GM23338 (cell line): ENCODE measurements at regions not wholly inside any gene's neighbourhood (a gene's known extent, or its start where the extent isn't known, plus 50 kb on each side); places are given as distances from the start of the nearest gene placed in this dataset.

Experiments used
- ATAC-seq: fragments of 200-7000 bp; cut with Tn5 transposase; 3 replicates; pipeline ENCODE4 v1.9.1; 2020
- DNase-seq: peaks from one replicate; pipeline ENCODE4 v3.0.0-alpha.2; 2015; ENCODE audit warnings: low spot score
- H2AFZ ChIP-seq: fragments of 200-600 bp; sonication (generic); 2 replicates; pipeline ENCODE4 v1.8.0; 2016; ENCODE audit warnings: antibody characterized with exemption, mild to moderate bottlenecking, moderate library complexity
- H3F3A ChIP-seq: fragments of 200-600 bp; sonication (generic); replicated peaks from 2 replicates; pipeline ENCODE4 v1.8.0; 2017; ENCODE audit warnings: antibody characterized with exemption, mixed run types, low read depth
- H3K27ac ChIP-seq: fragments of 200-600 bp; sonication (generic); 2 replicates; pipeline ENCODE4 v1.6.1; 2016; ENCODE audit warnings: low read depth
- H3K27me3 ChIP-seq: fragments of 200-600 bp; sonication (generic); 2 replicates; pipeline ENCODE4 v1.8.0; 2016; ENCODE audit warnings: mild to moderate bottlenecking, mixed run types, moderate library complexity; ENCODE audit not compliant: insufficient read depth
- H3K36me3 ChIP-seq: fragments of 200-600 bp; sonication (generic); 2 replicates; pipeline ENCODE4 v1.8.0; 2016; ENCODE audit warnings: mild to moderate bottlenecking; ENCODE audit not compliant: insufficient read depth
- H3K4me1 ChIP-seq: fragments of 200-600 bp; sonication (generic); 2 replicates; pipeline ENCODE4 v1.8.0; 2016; ENCODE audit warnings: mild to moderate bottlenecking, moderate library complexity; ENCODE audit not compliant: insufficient read depth
- H3K4me2 ChIP-seq: fragments of 200-600 bp; sonication (generic); 2 replicates; pipeline ENCODE4 v1.7.1; 2017; ENCODE audit warnings: mixed run types
- H3K4me3 ChIP-seq: fragments of 200-600 bp; sonication (generic); 2 replicates; pipeline ENCODE4 v1.6.1; 2016; ENCODE audit warnings: mixed run types
- H3K79me2 ChIP-seq: fragments of 200-600 bp; sonication (generic); replicated peaks from 2 replicates; pipeline ENCODE4 v1.8.0; 2017; ENCODE audit warnings: mild to moderate bottlenecking; ENCODE audit not compliant: insufficient read depth
- H3K9me2 ChIP-seq: fragments of 200-600 bp; sonication (generic); 2 replicates; pipeline ENCODE4 v1.8.0; 2017; ENCODE audit not compliant: insufficient read depth
- H4K20me1 ChIP-seq: fragments of 200-600 bp; sonication (generic); replicated peaks from 2 replicates; pipeline ENCODE4 v1.8.0; 2017; ENCODE audit warnings: mild to moderate bottlenecking; ENCODE audit not compliant: insufficient read depth
- H3K27ac Mint-ChIP-seq: 2 replicates; pipeline ENCODE4 v1.8.0; 2020; ENCODE audit warnings: inconsistent platforms, mild to moderate bottlenecking, moderate library complexity, mixed read lengths
- H3K27me3 Mint-ChIP-seq: 3 replicates; pipeline ENCODE4 v1.8.0; 2022; ENCODE audit warnings: low read depth, mild to moderate bottlenecking, moderate library complexity, mixed read lengths, inconsistent platforms; ENCODE audit not compliant: insufficient read depth, poor library complexity
- H3K36me3 Mint-ChIP-seq: 3 replicates; pipeline ENCODE4 v1.8.0; 2021; ENCODE audit warnings: low read depth, mild to moderate bottlenecking, inconsistent platforms, moderate library complexity, mixed read lengths
- H3K4me1 Mint-ChIP-seq: 3 replicates; pipeline ENCODE4 v1.8.0; 2020; ENCODE audit warnings: mild to moderate bottlenecking, inconsistent platforms, mixed read lengths
- H3K4me3 Mint-ChIP-seq: 3 replicates; pipeline ENCODE4 v1.8.0; 2021; ENCODE audit warnings: moderate library complexity, mild to moderate bottlenecking, inconsistent platforms, mixed read lengths
- H3K9me3 Mint-ChIP-seq: 3 replicates; pipeline ENCODE4 v1.8.0; 2020; ENCODE audit warnings: moderate library complexity, mild to moderate bottlenecking, inconsistent platforms, mixed read lengths
- CREB1 ChIP-seq: fragments of 250-450 bp; sonication (Bioruptor Pico); IDR thresholded peaks from 2 replicates; pipeline ENCODE4 v1.5.0; 2020; ENCODE audit warnings: low read depth, mild to moderate bottlenecking, moderate library complexity
- JUNB ChIP-seq: IDR thresholded peaks from one replicate; pipeline ENCODE4 v1.6.1; 2016; ENCODE audit warnings: antibody characterized with exemption; ENCODE audit not compliant: unreplicated experiment
- NANOG ChIP-seq: IDR thresholded peaks from 2 replicates; pipeline ENCODE4 v1.6.1; 2016; ENCODE audit warnings: antibody characterized with exemption, borderline replicate concordance
- POLR2AphosphoS5 ChIP-seq: IDR thresholded peaks from 2 replicates; pipeline ENCODE4 v1.6.1; 2016; ENCODE audit warnings: antibody characterized with exemption, low read depth
- STAT1 ChIP-seq: IDR thresholded peaks from one replicate; pipeline ENCODE4 v1.6.1; 2016; ENCODE audit warnings: antibody characterized with exemption; ENCODE audit not compliant: unreplicated experiment
- ZNF114 ChIP-seq: fragments of 250-450 bp; sonication (Bioruptor Pico); IDR thresholded peaks from 2 replicates; pipeline ENCODE4 v1.5.0; 2020; ENCODE audit warnings: mild to moderate bottlenecking, moderate library complexity
- TF ChIP-seq, protein P1 (sequence below), 2 experiments: fragments of 200-600 bp in 1 of 2; sonication (generic) in 1 of 2; conservative IDR thresholded peaks; 2 replicates each; pipeline versions ENCODE4 v1.5.1 to v1.6.1; 2016 to 2017; ENCODE audit warnings: antibody characterized with exemption in 2 of 2, low read depth in 2 of 2, mild to moderate bottlenecking in 2 of 2, moderate library complexity in 1 of 2
- TF ChIP-seq, protein P2 (sequence below): IDR thresholded peaks from one replicate; pipeline ENCODE4 v1.6.1; 2018; ENCODE audit warnings: antibody characterized with exemption; ENCODE audit not compliant: unreplicated experiment
- TF ChIP-seq, protein P3 (sequence below): fragments of 250-450 bp; sonication (Bioruptor Pico); IDR thresholded peaks from 2 replicates; pipeline ENCODE4 v1.5.0; 2020; ENCODE audit warnings: mild to moderate bottlenecking, moderate library complexity
- TF ChIP-seq, protein P4 (sequence below): IDR thresholded peaks from 2 replicates; pipeline ENCODE4 v1.6.1; 2016; ENCODE audit warnings: antibody characterized with exemption

DNA sequence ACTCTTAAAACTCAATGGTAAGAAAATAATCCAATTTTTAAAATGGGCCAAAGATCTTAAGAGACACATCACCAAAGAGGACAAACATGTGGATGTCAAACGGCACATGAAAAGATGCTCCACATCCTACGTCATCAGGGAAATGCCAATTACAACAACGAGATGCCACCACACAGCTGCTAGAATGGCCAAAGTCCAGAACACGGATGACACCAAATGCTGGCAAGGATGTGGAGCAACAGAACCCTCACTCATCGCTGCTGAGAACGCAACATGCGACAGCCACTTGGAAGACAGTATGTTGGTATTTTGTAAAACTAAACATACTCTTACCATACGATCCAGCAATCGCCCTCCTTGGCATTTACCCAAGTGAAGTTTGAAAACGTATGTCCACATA lies 132.8 kb upstream of the CDH4 start:
- H3K27me3 Mint-ChIP-seq, result peaks cover 22% of the 10 kb centered on the region
- Histone ChIP-seq H3K4me2 (no peak overlapping the region), H3K4me3 (no peak overlapping the region), H3K36me3 (no peaks in the 10 kb centered on the region), H3K79me2 (no peaks in the 10 kb centered on the region), H3F3A (no peaks in the 10 kb centered on the region), H2AFZ (no peak overlapping the region), H3K27me3 (no peaks in the 10 kb centered on the region), H3K9me2 (no peaks in the 10 kb centered on the region), H3K4me1 (no peaks in the 10 kb centered on the region), H4K20me1 (no peaks in the 10 kb centered on the region), H3K27ac (no peak overlapping the region)
- no peak overlapping the region for H3K27ac Mint-ChIP-seq
- TF ChIP-seq CREB1 (CRISPR knock-in tag) (no peak), POLR2AphosphoS5 (no peak), JUNB (no peak), NANOG (no peak), STAT1 (no peak), ZNF114 (CRISPR knock-in tag) (no peak)
- TF ChIP-seq, protein P1, sequence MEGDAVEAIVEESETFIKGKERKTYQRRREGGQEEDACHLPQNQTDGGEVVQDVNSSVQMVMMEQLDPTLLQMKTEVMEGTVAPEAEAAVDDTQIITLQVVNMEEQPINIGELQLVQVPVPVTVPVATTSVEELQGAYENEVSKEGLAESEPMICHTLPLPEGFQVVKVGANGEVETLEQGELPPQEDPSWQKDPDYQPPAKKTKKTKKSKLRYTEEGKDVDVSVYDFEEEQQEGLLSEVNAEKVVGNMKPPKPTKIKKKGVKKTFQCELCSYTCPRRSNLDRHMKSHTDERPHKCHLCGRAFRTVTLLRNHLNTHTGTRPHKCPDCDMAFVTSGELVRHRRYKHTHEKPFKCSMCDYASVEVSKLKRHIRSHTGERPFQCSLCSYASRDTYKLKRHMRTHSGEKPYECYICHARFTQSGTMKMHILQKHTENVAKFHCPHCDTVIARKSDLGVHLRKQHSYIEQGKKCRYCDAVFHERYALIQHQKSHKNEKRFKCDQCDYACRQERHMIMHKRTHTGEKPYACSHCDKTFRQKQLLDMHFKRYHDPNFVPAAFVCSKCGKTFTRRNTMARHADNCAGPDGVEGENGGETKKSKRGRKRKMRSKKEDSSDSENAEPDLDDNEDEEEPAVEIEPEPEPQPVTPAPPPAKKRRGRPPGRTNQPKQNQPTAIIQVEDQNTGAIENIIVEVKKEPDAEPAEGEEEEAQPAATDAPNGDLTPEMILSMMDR (conservative IDR thresholded peaks at IDR 0.05; ENCODE audit: low read depth in 2 of 2), result no peak
- TF ChIP-seq, protein P2, sequence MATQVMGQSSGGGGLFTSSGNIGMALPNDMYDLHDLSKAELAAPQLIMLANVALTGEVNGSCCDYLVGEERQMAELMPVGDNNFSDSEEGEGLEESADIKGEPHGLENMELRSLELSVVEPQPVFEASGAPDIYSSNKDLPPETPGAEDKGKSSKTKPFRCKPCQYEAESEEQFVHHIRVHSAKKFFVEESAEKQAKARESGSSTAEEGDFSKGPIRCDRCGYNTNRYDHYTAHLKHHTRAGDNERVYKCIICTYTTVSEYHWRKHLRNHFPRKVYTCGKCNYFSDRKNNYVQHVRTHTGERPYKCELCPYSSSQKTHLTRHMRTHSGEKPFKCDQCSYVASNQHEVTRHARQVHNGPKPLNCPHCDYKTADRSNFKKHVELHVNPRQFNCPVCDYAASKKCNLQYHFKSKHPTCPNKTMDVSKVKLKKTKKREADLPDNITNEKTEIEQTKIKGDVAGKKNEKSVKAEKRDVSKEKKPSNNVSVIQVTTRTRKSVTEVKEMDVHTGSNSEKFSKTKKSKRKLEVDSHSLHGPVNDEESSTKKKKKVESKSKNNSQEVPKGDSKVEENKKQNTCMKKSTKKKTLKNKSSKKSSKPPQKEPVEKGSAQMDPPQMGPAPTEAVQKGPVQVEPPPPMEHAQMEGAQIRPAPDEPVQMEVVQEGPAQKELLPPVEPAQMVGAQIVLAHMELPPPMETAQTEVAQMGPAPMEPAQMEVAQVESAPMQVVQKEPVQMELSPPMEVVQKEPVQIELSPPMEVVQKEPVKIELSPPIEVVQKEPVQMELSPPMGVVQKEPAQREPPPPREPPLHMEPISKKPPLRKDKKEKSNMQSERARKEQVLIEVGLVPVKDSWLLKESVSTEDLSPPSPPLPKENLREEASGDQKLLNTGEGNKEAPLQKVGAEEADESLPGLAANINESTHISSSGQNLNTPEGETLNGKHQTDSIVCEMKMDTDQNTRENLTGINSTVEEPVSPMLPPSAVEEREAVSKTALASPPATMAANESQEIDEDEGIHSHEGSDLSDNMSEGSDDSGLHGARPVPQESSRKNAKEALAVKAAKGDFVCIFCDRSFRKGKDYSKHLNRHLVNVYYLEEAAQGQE, result no peak
- TF ChIP-seq, protein P3, sequence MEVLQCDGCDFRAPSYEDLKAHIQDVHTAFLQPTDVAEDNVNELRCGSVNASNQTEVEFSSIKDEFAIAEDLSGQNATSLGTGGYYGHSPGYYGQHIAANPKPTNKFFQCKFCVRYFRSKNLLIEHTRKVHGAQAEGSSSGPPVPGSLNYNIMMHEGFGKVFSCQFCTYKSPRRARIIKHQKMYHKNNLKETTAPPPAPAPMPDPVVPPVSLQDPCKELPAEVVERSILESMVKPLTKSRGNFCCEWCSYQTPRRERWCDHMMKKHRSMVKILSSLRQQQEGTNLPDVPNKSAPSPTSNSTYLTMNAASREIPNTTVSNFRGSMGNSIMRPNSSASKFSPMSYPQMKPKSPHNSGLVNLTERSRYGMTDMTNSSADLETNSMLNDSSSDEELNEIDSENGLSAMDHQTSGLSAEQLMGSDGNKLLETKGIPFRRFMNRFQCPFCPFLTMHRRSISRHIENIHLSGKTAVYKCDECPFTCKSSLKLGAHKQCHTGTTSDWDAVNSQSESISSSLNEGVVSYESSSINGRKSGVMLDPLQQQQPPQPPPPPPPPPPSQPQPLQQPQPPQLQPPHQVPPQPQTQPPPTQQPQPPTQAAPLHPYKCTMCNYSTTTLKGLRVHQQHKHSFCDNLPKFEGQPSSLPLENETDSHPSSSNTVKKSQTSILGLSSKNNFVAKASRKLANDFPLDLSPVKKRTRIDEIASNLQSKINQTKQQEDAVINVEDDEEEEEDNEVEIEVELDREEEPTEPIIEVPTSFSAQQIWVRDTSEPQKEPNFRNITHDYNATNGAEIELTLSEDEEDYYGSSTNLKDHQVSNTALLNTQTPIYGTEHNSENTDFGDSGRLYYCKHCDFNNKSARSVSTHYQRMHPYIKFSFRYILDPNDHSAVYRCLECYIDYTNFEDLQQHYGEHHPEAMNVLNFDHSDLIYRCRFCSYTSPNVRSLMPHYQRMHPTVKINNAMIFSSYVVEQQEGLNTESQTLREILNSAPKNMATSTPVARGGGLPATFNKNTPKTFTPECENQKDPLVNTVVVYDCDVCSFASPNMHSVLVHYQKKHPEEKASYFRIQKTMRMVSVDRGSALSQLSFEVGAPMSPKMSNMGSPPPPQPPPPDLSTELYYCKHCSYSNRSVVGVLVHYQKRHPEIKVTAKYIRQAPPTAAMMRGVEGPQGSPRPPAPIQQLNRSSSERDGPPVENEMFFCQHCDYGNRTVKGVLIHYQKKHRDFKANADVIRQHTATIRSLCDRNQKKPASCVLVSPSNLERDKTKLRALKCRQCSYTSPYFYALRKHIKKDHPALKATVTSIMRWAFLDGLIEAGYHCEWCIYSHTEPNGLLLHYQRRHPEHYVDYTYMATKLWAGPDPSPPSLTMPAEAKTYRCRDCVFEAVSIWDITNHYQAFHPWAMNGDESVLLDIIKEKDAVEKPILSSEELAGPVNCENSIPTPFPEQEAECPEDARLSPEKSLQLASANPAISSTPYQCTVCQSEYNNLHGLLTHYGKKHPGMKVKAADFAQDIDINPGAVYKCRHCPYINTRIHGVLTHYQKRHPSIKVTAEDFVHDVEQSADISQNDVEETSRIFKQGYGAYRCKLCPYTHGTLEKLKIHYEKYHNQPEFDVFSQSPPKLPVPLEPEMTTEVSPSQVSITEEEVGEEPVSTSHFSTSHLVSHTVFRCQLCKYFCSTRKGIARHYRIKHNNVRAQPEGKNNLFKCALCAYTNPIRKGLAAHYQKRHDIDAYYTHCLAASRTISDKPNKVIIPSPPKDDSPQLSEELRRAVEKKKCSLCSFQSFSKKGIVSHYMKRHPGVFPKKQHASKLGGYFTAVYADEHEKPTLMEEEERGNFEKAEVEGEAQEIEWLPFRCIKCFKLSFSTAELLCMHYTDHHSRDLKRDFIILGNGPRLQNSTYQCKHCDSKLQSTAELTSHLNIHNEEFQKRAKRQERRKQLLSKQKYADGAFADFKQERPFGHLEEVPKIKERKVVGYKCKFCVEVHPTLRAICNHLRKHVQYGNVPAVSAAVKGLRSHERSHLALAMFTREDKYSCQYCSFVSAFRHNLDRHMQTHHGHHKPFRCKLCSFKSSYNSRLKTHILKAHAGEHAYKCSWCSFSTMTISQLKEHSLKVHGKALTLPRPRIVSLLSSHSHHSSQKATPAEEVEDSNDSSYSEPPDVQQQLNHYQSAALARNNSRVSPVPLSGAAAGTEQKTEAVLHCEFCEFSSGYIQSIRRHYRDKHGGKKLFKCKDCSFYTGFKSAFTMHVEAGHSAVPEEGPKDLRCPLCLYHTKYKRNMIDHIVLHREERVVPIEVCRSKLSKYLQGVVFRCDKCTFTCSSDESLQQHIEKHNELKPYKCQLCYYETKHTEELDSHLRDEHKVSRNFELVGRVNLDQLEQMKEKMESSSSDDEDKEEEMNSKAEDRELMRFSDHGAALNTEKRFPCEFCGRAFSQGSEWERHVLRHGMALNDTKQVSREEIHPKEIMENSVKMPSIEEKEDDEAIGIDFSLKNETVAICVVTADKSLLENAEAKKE (CRISPR knock-in tag), result no peak
- TF ChIP-seq, protein P4, sequence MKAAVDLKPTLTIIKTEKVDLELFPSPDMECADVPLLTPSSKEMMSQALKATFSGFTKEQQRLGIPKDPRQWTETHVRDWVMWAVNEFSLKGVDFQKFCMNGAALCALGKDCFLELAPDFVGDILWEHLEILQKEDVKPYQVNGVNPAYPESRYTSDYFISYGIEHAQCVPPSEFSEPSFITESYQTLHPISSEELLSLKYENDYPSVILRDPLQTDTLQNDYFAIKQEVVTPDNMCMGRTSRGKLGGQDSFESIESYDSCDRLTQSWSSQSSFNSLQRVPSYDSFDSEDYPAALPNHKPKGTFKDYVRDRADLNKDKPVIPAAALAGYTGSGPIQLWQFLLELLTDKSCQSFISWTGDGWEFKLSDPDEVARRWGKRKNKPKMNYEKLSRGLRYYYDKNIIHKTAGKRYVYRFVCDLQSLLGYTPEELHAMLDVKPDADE, result no peak
- no peak overlapping the region for H3K4me3 Mint-ChIP-seq
- DNase-seq, result no peak
- H3K36me3 Mint-ChIP-seq, result no peaks in the 10 kb centered on the region
- ATAC-seq, result no peak
- H3K4me1 Mint-ChIP-seq, result peaks cover 14% of the 10 kb centered on the region
- H3K9me3 Mint-ChIP-seq, result no peaks in the 10 kb centered on the region; the same call in 2 of the 3 replicates
